HepG2 (cell line): ENCODE measurements at regions not wholly inside any gene's neighbourhood (a gene's known extent, or its start where the extent isn't known, plus 50 kb on each side); places are given as distances from the start of the nearest gene placed in this dataset.

Source experiments
- AHDC1 ChIP-seq: sonication (generic); formaldehyde crosslinking; IDR thresholded peaks from 2 replicates; pipeline ENCODE4 v1.5.1; 2020; ENCODE audit warnings: mild to moderate bottlenecking, missing genetic modification reagents, borderline replicate concordance
- CREM ChIP-seq, 2 experiments: sonication (generic) in 1 of 2; formaldehyde crosslinking in 1 of 2; IDR thresholded peaks; 2 replicates each; pipeline versions ENCODE4 v1.4.0 to v1.6.1; 2016 to 2020; ENCODE audit warnings: antibody characterized with exemption in 1 of 2, mild to moderate bottlenecking in 1 of 2, missing genetic modification reagents in 1 of 2
- DPF2 ChIP-seq: sonication (generic); formaldehyde crosslinking; IDR thresholded peaks from 2 replicates; pipeline ENCODE4 v1.4.0; 2020; ENCODE audit warnings: mild to moderate bottlenecking, low read depth, missing genetic modification reagents, borderline replicate concordance
- FOSL2 ChIP-seq: sonication (generic); formaldehyde crosslinking; IDR thresholded peaks from 2 replicates; pipeline ENCODE4 v1.4.0; 2020; ENCODE audit warnings: missing genetic modification reagents
- GABPA ChIP-seq, 2 experiments: IDR thresholded peaks; 2 replicates each; pipeline ENCODE4 v1.6.1; 2011 to 2016; ENCODE audit warnings: low read depth in 2 of 2, low read length in 1 of 2, missing biosample characterization in 1 of 2, missing genetic modification characterization in 1 of 2
- GATAD2A ChIP-seq: IDR thresholded peaks from 2 replicates; pipeline ENCODE4 v1.6.1; 2016
- KLF13 ChIP-seq: sonication (generic); formaldehyde crosslinking; IDR thresholded peaks from 2 replicates; pipeline ENCODE4 v1.4.0; 2020; ENCODE audit warnings: mild to moderate bottlenecking, missing genetic modification reagents
- NCOA2 ChIP-seq: sonication (generic); formaldehyde crosslinking; IDR thresholded peaks from 2 replicates; pipeline ENCODE4 v1.8.0; 2022; ENCODE audit warnings: inconsistent platforms
- NFIC ChIP-seq: IDR thresholded peaks from 2 replicates; pipeline ENCODE4 v1.6.1; 2012; ENCODE audit warnings: mild to moderate bottlenecking, low read length, inconsistent platforms
- RCOR2 ChIP-seq: IDR thresholded peaks from 2 replicates; pipeline ENCODE4 v1.6.1; 2016; ENCODE audit warnings: missing biosample characterization, missing genetic modification reagents
- SMARCC2 ChIP-seq: fragments of 450-650 bp; IDR thresholded peaks from 2 replicates; pipeline ENCODE4 v1.6.1; 2017; ENCODE audit warnings: antibody characterized with exemption, mild to moderate bottlenecking
- THAP11 ChIP-seq: IDR thresholded peaks from 2 replicates; pipeline ENCODE4 v1.6.1; 2016; ENCODE audit warnings: missing biosample characterization, missing genetic modification reagents
- ZBTB14 ChIP-seq: sonication (generic); formaldehyde crosslinking; IDR thresholded peaks from 2 replicates; pipeline ENCODE4 v1.4.0; 2020; ENCODE audit warnings: missing genetic modification reagents
- ZKSCAN1 ChIP-seq: fragments of 150-350 bp; IDR thresholded peaks from 2 replicates; pipeline ENCODE4 v1.6.1; 2014; ENCODE audit warnings: low read length
- ZNF180 ChIP-seq: sonication (generic); formaldehyde crosslinking; IDR thresholded peaks from 2 replicates; pipeline ENCODE4 v1.4.0; 2020; ENCODE audit warnings: low read depth, missing genetic modification reagents, borderline replicate concordance
- ZNF20 ChIP-seq: sonication (generic); formaldehyde crosslinking; IDR thresholded peaks from 2 replicates; pipeline ENCODE4 v1.4.0; 2020; ENCODE audit warnings: mild to moderate bottlenecking, moderate library complexity, missing genetic modification reagents
- ZNF446 ChIP-seq: sonication (generic); formaldehyde crosslinking; IDR thresholded peaks from 2 replicates; pipeline ENCODE4 v1.5.0; 2020; ENCODE audit warnings: mild to moderate bottlenecking, missing genetic modification reagents
- ZNF552 ChIP-seq: sonication (generic); formaldehyde crosslinking; IDR thresholded peaks from 2 replicates; pipeline ENCODE4 v1.9.0; 2022; ENCODE audit warnings: missing genetic modification reagents, mild to moderate bottlenecking, borderline replicate concordance
- TF ChIP-seq, protein P1 (sequence below): IDR thresholded peaks from 2 replicates; pipeline ENCODE4 v1.6.1; 2016; ENCODE audit warnings: low read depth

DNA sequence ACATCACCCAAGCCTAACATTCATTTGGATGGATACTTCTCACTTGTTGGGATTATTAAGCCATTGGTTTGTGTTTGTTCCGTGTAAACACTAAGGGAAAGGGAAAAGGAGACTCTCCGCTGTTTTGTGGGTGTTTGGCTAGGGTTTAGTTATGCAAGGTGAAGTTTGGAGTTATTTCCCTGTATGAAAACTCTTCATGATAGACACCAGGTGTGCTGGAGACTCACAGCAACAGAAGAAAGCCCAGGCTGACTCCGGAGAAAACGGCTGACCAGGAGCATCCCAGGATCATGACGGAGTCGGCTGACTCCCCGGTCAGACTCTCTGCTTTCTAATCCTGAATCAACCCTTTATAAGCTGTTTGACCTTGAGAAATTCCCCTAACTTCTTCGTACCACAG lies 94.1 kb upstream of the KLF6 start (continued):
- TF ChIP-seq RCOR2 (CRISPR knock-in tag) (0 out of 2 replicates have a peak, but pooled peaks have one; percentile 29), CREM (IDR thresholded peaks at IDR 0.05) (no peak), CREM (CRISPR knock-in tag; IDR thresholded peaks at IDR 0.05) (no peak), AHDC1 (peak; percentile 24; the same call in 1 of the 2 replicates), KLF13 (no peak), FOSL2 (CRISPR knock-in tag) (peak; percentile 43), ZKSCAN1 (no peak), ZNF180 (CRISPR knock-in tag) (no peak), ZNF20 (CRISPR knock-in tag) (no peak), DPF2 (CRISPR knock-in tag) (peak; percentile 35; the same call in 1 of the 2 replicates), ZNF446 (CRISPR knock-in tag) (no peak), ZBTB14 (no peak), NCOA2 (CRISPR knock-in tag) (no peak), GABPA (IDR thresholded peaks at IDR 0.05; ENCODE audit: low read depth, low read length) (no peak), GABPA (CRISPR knock-in tag; IDR thresholded peaks at IDR 0.05; ENCODE audit: low read depth) (peak; percentile 68), ZNF552 (no peak), NFIC (no peak), GATAD2A (CRISPR knock-in tag) (peak; percentile 71), THAP11 (peak; percentile 32; the same call in 1 of the 2 replicates), SMARCC2 (no peak)
- TF ChIP-seq, protein P1, sequence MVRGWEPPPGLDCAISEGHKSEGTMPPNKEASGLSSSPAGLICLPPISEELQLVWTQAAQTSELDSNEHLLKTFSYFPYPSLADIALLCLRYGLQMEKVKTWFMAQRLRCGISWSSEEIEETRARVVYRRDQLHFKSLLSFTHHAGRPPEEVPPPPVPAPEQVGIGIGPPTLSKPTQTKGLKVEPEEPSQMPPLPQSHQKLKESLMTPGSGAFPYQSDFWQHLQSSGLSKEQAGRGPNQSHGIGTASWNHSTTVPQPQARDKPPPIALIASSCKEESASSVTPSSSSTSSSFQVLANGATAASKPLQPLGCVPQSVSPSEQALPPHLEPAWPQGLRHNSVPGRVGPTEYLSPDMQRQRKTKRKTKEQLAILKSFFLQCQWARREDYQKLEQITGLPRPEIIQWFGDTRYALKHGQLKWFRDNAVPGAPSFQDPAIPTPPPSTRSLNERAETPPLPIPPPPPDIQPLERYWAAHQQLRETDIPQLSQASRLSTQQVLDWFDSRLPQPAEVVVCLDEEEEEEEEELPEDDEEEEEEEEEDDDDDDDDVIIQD: 0 out of 2 replicates have a peak, but pooled peaks have one; percentile 39
